Neutrophil (primary cell): ENCODE measurements at regions not wholly inside any gene's neighbourhood (a gene's known extent, or its start where the extent isn't known, plus 50 kb on each side); places are given as distances from the start of the nearest gene placed in this dataset.

ENCODE experiments used
- H3K27ac ChIP-seq: fragments of 200-600 bp; sonication (generic); 2 replicates; pipeline ENCODE4 v1.5.1; 2016; ENCODE audit warnings: mild to moderate bottlenecking, moderate library complexity
- H3K27me3 ChIP-seq: fragments of 200-600 bp; sonication (generic); 2 replicates; pipeline ENCODE4 v1.6.0; 2016; ENCODE audit warnings: mild to moderate bottlenecking
- H3K36me3 ChIP-seq: fragments of 200-600 bp; sonication (generic); 2 replicates; pipeline ENCODE4 v1.5.1; 2017
- H3K4me1 ChIP-seq, 2 experiments: fragments of 200-600 bp in 1 of 2; sonication (generic) in 1 of 2; 1 replicate in 1 of 2; 2 replicates in 1 of 2; pipeline versions ENCODE4 v1.5.1 to v1.6.1; 2013 to 2016; ENCODE audit warnings: low read depth in 1 of 2, low read length in 1 of 2, mild to moderate bottlenecking in 1 of 2, moderate library complexity in 1 of 2; ENCODE audit not compliant: control insufficient read depth in 1 of 2, insufficient read depth in 1 of 2
- H3K4me3 ChIP-seq, 2 experiments: fragments of 200-600 bp in 1 of 2; sonication (generic) in 1 of 2; 1 replicate in 1 of 2; 2 replicates in 1 of 2; pipeline ENCODE4 v1.5.1; 2013 to 2016; ENCODE audit warnings: low read depth in 1 of 2, low read length in 1 of 2, mild to moderate bottlenecking in 1 of 2, moderate library complexity in 1 of 2
- H3K9me3 ChIP-seq: fragments of 200-600 bp; sonication (generic); 2 replicates; pipeline ENCODE4 v1.5.1; 2016
- TF ChIP-seq, protein P1 (sequence below): fragments of 200-600 bp; sonication (generic); IDR thresholded peaks from 2 replicates; pipeline ENCODE4 v1.5.1; 2016; ENCODE audit warnings: antibody characterized with exemption

DNA sequence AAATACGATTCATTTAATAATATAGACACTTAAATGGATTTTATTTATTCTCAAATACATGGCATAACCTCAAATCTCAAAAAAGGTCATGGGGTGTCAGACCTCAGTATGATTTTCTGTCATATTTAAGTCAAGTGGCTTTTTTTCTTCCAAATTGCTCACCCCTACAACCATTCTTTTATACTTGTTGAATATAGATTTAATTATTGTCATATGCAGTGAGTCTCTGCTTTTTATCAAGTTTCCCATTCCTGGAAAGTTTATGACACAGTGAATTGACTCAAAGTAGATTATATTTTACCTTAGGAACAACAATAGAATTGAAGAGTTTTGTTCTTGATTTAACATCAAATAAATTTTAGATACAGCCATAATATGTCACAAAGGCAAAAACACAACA lies 59.5 kb upstream of the IRF2BP2 start:
- no peaks in the 10 kb centered on the region for H3K4me1 ChIP-seq
- no peak overlapping the region for H3K4me3 ChIP-seq
- TF ChIP-seq, protein P1, sequence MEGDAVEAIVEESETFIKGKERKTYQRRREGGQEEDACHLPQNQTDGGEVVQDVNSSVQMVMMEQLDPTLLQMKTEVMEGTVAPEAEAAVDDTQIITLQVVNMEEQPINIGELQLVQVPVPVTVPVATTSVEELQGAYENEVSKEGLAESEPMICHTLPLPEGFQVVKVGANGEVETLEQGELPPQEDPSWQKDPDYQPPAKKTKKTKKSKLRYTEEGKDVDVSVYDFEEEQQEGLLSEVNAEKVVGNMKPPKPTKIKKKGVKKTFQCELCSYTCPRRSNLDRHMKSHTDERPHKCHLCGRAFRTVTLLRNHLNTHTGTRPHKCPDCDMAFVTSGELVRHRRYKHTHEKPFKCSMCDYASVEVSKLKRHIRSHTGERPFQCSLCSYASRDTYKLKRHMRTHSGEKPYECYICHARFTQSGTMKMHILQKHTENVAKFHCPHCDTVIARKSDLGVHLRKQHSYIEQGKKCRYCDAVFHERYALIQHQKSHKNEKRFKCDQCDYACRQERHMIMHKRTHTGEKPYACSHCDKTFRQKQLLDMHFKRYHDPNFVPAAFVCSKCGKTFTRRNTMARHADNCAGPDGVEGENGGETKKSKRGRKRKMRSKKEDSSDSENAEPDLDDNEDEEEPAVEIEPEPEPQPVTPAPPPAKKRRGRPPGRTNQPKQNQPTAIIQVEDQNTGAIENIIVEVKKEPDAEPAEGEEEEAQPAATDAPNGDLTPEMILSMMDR, result no peak

GRCh38 chr1:234668577-234668955 lies 58.6 kb upstream of the IRF2BP2 start:
- peaks cover 5 to 7% of the 10 kb centered on the region in 2 experiments for H3K4me1 ChIP-seq
- no peak overlapping the region for H3K4me3 ChIP-seq
- H3K27me3 ChIP-seq, result no peaks in the 10 kb centered on the region
- H3K36me3 ChIP-seq, result no peaks in the 10 kb centered on the region
- TF ChIP-seq, protein P1, result no peak
- H3K27ac ChIP-seq, result no peak overlapping the region
- H3K9me3 ChIP-seq, result no peaks in the 10 kb centered on the region

More for the DNA sequence above, 59.5 kb upstream of the IRF2BP2 start:
- H3K9me3 ChIP-seq, result no peaks in the 10 kb centered on the region
- no peaks in the 10 kb centered on the region for H3K36me3 ChIP-seq
- H3K27me3 ChIP-seq, result no peaks in the 10 kb centered on the region
- no peak overlapping the region for H3K27ac ChIP-seq

DNA sequence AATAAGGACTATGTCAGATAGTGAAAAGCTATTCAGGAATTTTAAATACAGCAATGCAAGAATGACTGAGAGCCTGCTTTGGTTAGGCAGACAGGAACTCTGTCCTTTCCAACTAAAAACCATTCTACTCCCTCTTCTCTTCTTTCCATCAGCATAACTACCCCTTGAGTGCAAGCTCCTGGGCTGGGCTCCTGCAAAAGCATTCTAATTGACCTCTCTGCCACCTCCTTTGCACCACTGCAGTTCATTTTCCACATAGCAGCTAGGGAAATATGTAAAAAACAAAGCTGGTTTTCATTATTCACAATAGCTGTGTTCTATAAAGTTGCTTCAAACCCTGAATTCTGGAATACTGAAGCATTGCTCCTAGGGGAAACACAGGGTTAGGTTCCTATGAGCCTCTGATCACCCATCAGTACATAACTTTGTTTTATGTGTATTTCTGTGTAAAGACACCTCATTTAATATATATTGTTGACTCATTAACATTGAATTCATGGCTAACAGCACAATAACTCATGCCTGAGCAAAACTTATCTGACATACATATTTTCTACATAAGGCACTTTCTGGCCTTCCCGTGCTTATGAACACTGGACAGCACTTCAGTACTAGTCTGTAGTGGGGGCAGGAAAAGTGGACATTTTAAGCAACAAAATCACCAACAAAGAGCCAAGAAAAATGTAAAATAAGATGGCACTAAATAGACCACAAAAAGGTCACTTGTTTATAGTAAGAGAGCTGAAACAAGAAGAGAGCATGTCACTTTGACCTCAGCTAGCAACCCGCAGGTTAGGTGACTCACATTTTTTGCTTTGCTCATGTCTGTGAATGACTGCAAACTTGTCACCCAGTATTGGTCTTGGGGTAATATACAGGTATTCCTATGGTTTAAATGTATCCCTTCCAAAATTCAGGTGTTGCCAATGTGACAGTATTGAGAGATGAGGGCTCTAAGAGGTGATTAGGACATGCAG lies 57.9 kb upstream of the IRF2BP2 start:
- Histone ChIP-seq H3K27me3 (no peaks in the 10 kb centered on the region), H3K9me3 (no peaks in the 10 kb centered on the region), H3K36me3 (no peaks in the 10 kb centered on the region), H3K27ac (no peak overlapping the region), H3K4me1 (peaks cover 11 to 14% of the 10 kb centered on the region in 2 experiments), H3K4me3 (no peak overlapping the region)
- TF ChIP-seq, protein P1, result no peak

DNA sequence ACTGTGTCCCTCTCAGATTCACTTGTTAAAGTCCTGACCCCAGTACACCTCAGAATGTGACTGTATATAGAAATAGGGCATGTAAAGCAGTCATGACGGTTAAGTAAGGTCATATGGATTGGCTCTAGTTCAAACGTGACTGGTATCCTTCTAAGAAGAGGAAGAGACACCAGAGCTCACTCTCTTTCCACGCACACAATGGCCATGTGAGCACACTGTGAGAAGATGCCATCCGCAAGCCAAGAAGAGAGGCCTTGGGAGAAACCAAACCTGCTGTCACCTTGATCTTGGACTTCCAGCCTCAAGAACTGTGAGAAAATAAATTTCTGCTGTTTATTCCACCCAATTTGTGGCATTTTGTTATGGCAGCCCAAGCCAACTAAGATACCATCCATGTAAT lies 56.8 kb upstream of the IRF2BP2 start:
- no peak overlapping the region for H3K4me3 ChIP-seq
- H3K36me3 ChIP-seq, result no peaks in the 10 kb centered on the region
- H3K4me1 ChIP-seq, result peaks cover 19 to 20% of the 10 kb centered on the region in 2 experiments
- TF ChIP-seq, protein P1, result no peak
- no peaks in the 10 kb centered on the region for H3K27me3 ChIP-seq
- no peak overlapping the region for H3K27ac ChIP-seq
- no peaks in the 10 kb centered on the region for H3K9me3 ChIP-seq

DNA sequence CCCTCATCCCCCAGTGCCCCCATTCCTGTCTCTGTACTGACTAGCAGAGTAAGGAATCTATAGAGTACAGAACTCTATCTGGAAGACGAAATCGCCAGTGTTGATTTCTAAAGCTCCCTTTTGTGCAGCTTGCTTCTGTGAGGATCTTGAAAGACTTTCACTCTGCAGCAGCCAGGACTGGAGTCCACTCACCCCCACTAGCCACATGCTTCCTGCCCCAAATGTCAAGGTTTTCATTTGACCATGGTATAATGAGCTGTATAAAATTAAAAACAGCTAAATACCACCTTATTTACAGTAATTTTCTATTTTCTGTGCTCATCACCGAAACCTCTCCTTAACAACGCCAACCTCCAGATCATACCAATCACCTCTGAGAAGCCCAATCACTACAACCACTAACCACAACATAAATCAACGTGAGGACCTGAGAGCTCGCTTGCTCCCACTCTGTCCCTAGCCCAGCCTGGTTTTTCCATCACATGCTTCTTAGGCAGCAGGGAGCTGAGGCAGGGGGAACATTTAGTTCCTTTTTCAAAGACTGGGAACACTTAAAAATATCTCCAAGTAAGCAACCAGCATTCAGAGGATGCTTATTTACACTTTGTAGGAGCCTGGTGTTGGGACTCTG lies 56.1 kb upstream of the IRF2BP2 start:
- Histone ChIP-seq H3K27me3 (no peaks in the 10 kb centered on the region), H3K4me1 (peaks cover 19 to 20% of the 10 kb centered on the region in 2 experiments), H3K9me3 (no peaks in the 10 kb centered on the region), H3K27ac (no peak overlapping the region), H3K36me3 (no peaks in the 10 kb centered on the region), H3K4me3 (no peak overlapping the region)
- TF ChIP-seq, protein P1, result no peak
